ENCODE measurements at regions not wholly inside any gene's neighbourhood (a gene's known extent, or its start where the extent isn't known, plus 50 kb on each side); places are given as distances from the start of the nearest gene placed in this dataset.
"Not testable (repeated sequence)": the region's sequence is repeated elsewhere in the genome, so short reads cannot be mapped to it uniquely, and the experiment has no call there.

- no peak for ATAC-seq (ENCODE audit: low read depth in 2 of 2)
- H3K36me3 Mint-ChIP-seq, result no peaks in the 10 kb centered on the region
These were observed 624.2 kb upstream of the GRIN3A start for GRCh38 chr9:102362470-102363132.

GRCh38 chr9:102360846-102361245, 622.4 kb upstream of the GRIN3A start:
- Mint-ChIP-seq H3K27ac (no peak overlapping the region), H3K4me1 (no peaks in the 10 kb centered on the region), H3K4me3 (no peak overlapping the region), H3K36me3 (no peaks in the 10 kb centered on the region), H3K27me3 (no peaks in the 10 kb centered on the region), H3K9me3 (peaks cover 0 to 23% (median 3%) of the 10 kb centered on the region in 7 donors)
- H3K9me3 ChIP-seq (ENCODE audit: control insufficient read depth in 2 of 2, low read length in 2 of 2), result peaks cover 3 to 7% of the 10 kb centered on the region in 2 experiments
- ATAC-seq (ENCODE audit: low read depth in 2 of 2), result no peak
- no peak overlapping the region for H3K27ac ChIP-seq (ENCODE audit: insufficient read depth, low read length, poor library complexity, severe bottlenecking)
- no peak for DNase-seq
- H3K4me1 ChIP-seq (ENCODE audit: control insufficient read depth, insufficient read depth, low read length, poor library complexity, severe bottlenecking), result no peaks in the 10 kb centered on the region
- no peak overlapping the region for H3K4me3 ChIP-seq (ENCODE audit: low read depth, low read length)
- no peaks in the 10 kb centered on the region for H3K36me3 ChIP-seq (ENCODE audit: control insufficient read depth, insufficient read depth, low read length)
- H3K27me3 ChIP-seq (ENCODE audit: control insufficient read depth, insufficient read depth, low read length), result no peaks in the 10 kb centered on the region

More at GRCh38 chr9:102362470-102363132, 624.2 kb upstream of the GRIN3A start:
- no peaks in the 10 kb centered on the region for H3K27me3 ChIP-seq (ENCODE audit: control insufficient read depth, insufficient read depth, low read length)
- no peaks in the 10 kb centered on the region for H3K27me3 Mint-ChIP-seq
- DNase-seq, result no peak
- H3K4me3 ChIP-seq (ENCODE audit: low read depth, low read length), result no peak overlapping the region
- H3K4me1 ChIP-seq (ENCODE audit: control insufficient read depth, insufficient read depth, low read length, poor library complexity, severe bottlenecking), result no peaks in the 10 kb centered on the region
- H3K9me3 ChIP-seq (ENCODE audit: control insufficient read depth in 2 of 2, low read length in 2 of 2), result peaks cover 0 to 3% of the 10 kb centered on the region in 2 experiments
- no peak overlapping the region for H3K4me3 Mint-ChIP-seq
- H3K27ac ChIP-seq (ENCODE audit: insufficient read depth, low read length, poor library complexity, severe bottlenecking), result no peak overlapping the region
- H3K9me3 Mint-ChIP-seq, result peaks cover 0 to 16% (median 3%) of the 10 kb centered on the region in 7 donors
- no peaks in the 10 kb centered on the region for H3K4me1 Mint-ChIP-seq
- H3K36me3 ChIP-seq (ENCODE audit: control insufficient read depth, insufficient read depth, low read length), result no peaks in the 10 kb centered on the region
- H3K27ac Mint-ChIP-seq, result no peak overlapping the region

- no peaks in the 10 kb centered on the region for H3K36me3 Mint-ChIP-seq
- Histone ChIP-seq H3K27me3 (ENCODE audit: control insufficient read depth, insufficient read depth, low read length) (no peaks in the 10 kb centered on the region), H3K27ac (ENCODE audit: insufficient read depth, low read length, poor library complexity, severe bottlenecking) (no peak overlapping the region), H3K9me3 (ENCODE audit: control insufficient read depth in 2 of 2, low read length in 2 of 2) (peaks cover 0 to 9% of the 10 kb centered on the region in 2 experiments), H3K4me3 (ENCODE audit: low read depth, low read length) (no peak overlapping the region), H3K36me3 (ENCODE audit: control insufficient read depth, insufficient read depth, low read length) (no peaks in the 10 kb centered on the region), H3K4me1 (ENCODE audit: control insufficient read depth, insufficient read depth, low read length, poor library complexity, severe bottlenecking) (no peaks in the 10 kb centered on the region)
- no peaks in the 10 kb centered on the region for H3K4me1 Mint-ChIP-seq
- no peak for ATAC-seq (ENCODE audit: low read depth in 2 of 2)
- no peak overlapping the region for H3K27ac Mint-ChIP-seq
- no peak for DNase-seq
- no peak overlapping the region for H3K4me3 Mint-ChIP-seq
- peaks cover 0 to 31% (median 6%) of the 10 kb centered on the region in 7 donors for H3K9me3 Mint-ChIP-seq
- H3K27me3 Mint-ChIP-seq, result no peaks in the 10 kb centered on the region
These were observed 617.5 kb upstream of the GRIN3A start for GRCh38 chr9:102355982-102356381.

DNA sequence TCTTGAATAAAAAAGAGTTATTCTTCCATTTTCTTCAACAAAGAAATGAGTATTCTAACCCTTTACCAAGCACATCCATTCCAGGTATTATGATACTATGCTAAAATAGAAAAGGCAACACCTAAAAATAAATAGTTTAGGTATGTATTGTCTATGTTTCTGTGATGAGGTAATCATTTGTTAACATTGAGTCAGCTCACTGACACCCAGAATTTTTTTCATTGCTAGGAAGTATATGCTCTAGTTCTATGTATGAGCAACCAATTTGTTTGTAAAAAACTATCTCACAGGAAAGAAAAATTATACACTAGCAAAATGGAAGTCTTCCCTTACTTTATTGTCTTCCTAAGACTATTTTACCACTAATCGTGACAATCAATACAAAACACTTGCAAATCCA, 615.6 kb upstream of the GRIN3A start:
- Mint-ChIP-seq H3K4me3 (no peak overlapping the region), H3K9me3 (peaks cover 0 to 35% (median 8%) of the 10 kb centered on the region in 7 donors), H3K4me1 (no peaks in the 10 kb centered on the region), H3K36me3 (no peaks in the 10 kb centered on the region), H3K27ac (no peak overlapping the region), H3K27me3 (no peaks in the 10 kb centered on the region)
- Histone ChIP-seq H3K27me3 (ENCODE audit: control insufficient read depth, insufficient read depth, low read length) (no peaks in the 10 kb centered on the region), H3K36me3 (ENCODE audit: control insufficient read depth, insufficient read depth, low read length) (no peaks in the 10 kb centered on the region), H3K9me3 (ENCODE audit: control insufficient read depth in 2 of 2, low read length in 2 of 2) (peaks cover 0 to 9% of the 10 kb centered on the region in 2 experiments), H3K4me3 (ENCODE audit: low read depth, low read length) (no peak overlapping the region), H3K27ac (ENCODE audit: insufficient read depth, low read length, poor library complexity, severe bottlenecking) (no peak overlapping the region), H3K4me1 (ENCODE audit: control insufficient read depth, insufficient read depth, low read length, poor library complexity, severe bottlenecking) (no peaks in the 10 kb centered on the region)
- ATAC-seq (ENCODE audit: low read depth in 2 of 2), result no peak
- DNase-seq, result no peak

GRCh38 chr9:102337471-102337870, 599.0 kb upstream of the GRIN3A start:
- H3K27ac Mint-ChIP-seq; H3K27me3 ChIP-seq (ENCODE audit: control insufficient read depth, insufficient read depth, low read length); H3K4me1 ChIP-seq (ENCODE audit: control insufficient read depth, insufficient read depth, low read length, poor library complexity, severe bottlenecking); H3K27ac ChIP-seq (ENCODE audit: insufficient read depth, low read length, poor library complexity, severe bottlenecking); H3K4me3 Mint-ChIP-seq; H3K36me3 Mint-ChIP-seq; H3K9me3 ChIP-seq (ENCODE audit: control insufficient read depth in 2 of 2, low read length in 2 of 2); H3K36me3 ChIP-seq (ENCODE audit: control insufficient read depth, insufficient read depth, low read length); H3K27me3 Mint-ChIP-seq; H3K4me3 ChIP-seq (ENCODE audit: low read depth, low read length); H3K4me1 Mint-ChIP-seq; ATAC-seq (ENCODE audit: low read depth in 2 of 2); DNase-seq: not testable (repeated sequence)
- H3K9me3 Mint-ChIP-seq, result peaks cover 0 to 29% (median 9%) of the 10 kb centered on the region in 7 donors

- Histone ChIP-seq H3K4me1 (ENCODE audit: control insufficient read depth, insufficient read depth, low read length, poor library complexity, severe bottlenecking) (no peaks in the 10 kb centered on the region), H3K27me3 (ENCODE audit: control insufficient read depth, insufficient read depth, low read length) (no peaks in the 10 kb centered on the region), H3K4me3 (ENCODE audit: low read depth, low read length) (no peak overlapping the region), H3K27ac (ENCODE audit: insufficient read depth, low read length, poor library complexity, severe bottlenecking) (no peak overlapping the region), H3K36me3 (ENCODE audit: control insufficient read depth, insufficient read depth, low read length) (no peaks in the 10 kb centered on the region), H3K9me3 (ENCODE audit: control insufficient read depth in 2 of 2, low read length in 2 of 2) (peaks cover 6 to 15% of the 10 kb centered on the region in 2 experiments)
- Mint-ChIP-seq H3K27me3 (no peaks in the 10 kb centered on the region), H3K27ac (no peak overlapping the region), H3K4me3 (no peak overlapping the region), H3K36me3 (no peaks in the 10 kb centered on the region), H3K9me3 (peaks cover 1 to 28% (median 8%) of the 10 kb centered on the region in 7 donors), H3K4me1 (no peaks in the 10 kb centered on the region)
- ATAC-seq (ENCODE audit: low read depth in 2 of 2), result no peak
- no peak for DNase-seq
These were observed 570.9 kb upstream of the GRIN3A start for GRCh38 chr9:102309379-102309778.

GRCh38 chr9:102295188-102295587, 556.7 kb upstream of the GRIN3A start:
- no peaks in the 10 kb centered on the region for H3K36me3 ChIP-seq (ENCODE audit: control insufficient read depth, insufficient read depth, low read length)
- Mint-ChIP-seq H3K4me1 (no peaks in the 10 kb centered on the region), H3K27ac (no peak overlapping the region), H3K4me3 (no peak overlapping the region), H3K36me3 (no peaks in the 10 kb centered on the region), H3K27me3 (no peaks in the 10 kb centered on the region), H3K9me3 (peaks cover 0 to 13% (median 1%) of the 10 kb centered on the region in 7 donors)
- H3K9me3 ChIP-seq (ENCODE audit: control insufficient read depth in 2 of 2, low read length in 2 of 2), result no peaks in the 10 kb centered on the region
- H3K4me3 ChIP-seq (ENCODE audit: low read depth, low read length), result no peak overlapping the region
- no peaks in the 10 kb centered on the region for H3K4me1 ChIP-seq (ENCODE audit: control insufficient read depth, insufficient read depth, low read length, poor library complexity, severe bottlenecking)
- H3K27ac ChIP-seq (ENCODE audit: insufficient read depth, low read length, poor library complexity, severe bottlenecking), result no peak overlapping the region
- H3K27me3 ChIP-seq (ENCODE audit: control insufficient read depth, insufficient read depth, low read length), result no peaks in the 10 kb centered on the region
- DNase-seq (no peak), ATAC-seq (ENCODE audit: low read depth in 2 of 2) (no peak)

- ATAC-seq (ENCODE audit: low read depth in 2 of 2) (no peak), DNase-seq (no peak)
- Mint-ChIP-seq H3K36me3 (no peaks in the 10 kb centered on the region), H3K27ac (no peak overlapping the region), H3K4me3 (no peak overlapping the region), H3K4me1 (no peaks in the 10 kb centered on the region), H3K9me3 (peaks cover 0 to 12% (median 6%) of the 10 kb centered on the region in 7 donors), H3K27me3 (no peaks in the 10 kb centered on the region)
- no peak overlapping the region for H3K27ac ChIP-seq (ENCODE audit: insufficient read depth, low read length, poor library complexity, severe bottlenecking)
- H3K27me3 ChIP-seq (ENCODE audit: control insufficient read depth, insufficient read depth, low read length), result no peaks in the 10 kb centered on the region
- no peaks in the 10 kb centered on the region for H3K9me3 ChIP-seq (ENCODE audit: control insufficient read depth in 2 of 2, low read length in 2 of 2)
- no peaks in the 10 kb centered on the region for H3K36me3 ChIP-seq (ENCODE audit: control insufficient read depth, insufficient read depth, low read length)
- no peak overlapping the region for H3K4me3 ChIP-seq (ENCODE audit: low read depth, low read length)
- no peaks in the 10 kb centered on the region for H3K4me1 ChIP-seq (ENCODE audit: control insufficient read depth, insufficient read depth, low read length, poor library complexity, severe bottlenecking)
These were observed 535.5 kb upstream of the GRIN3A start for GRCh38 chr9:102273952-102274351.
